MM.1S (cell line): ENCODE measurements at regions not wholly inside any gene's neighbourhood (a gene's known extent, or its start where the extent isn't known, plus 50 kb on each side); places are given as distances from the start of the nearest gene placed in this dataset.

Source experiments
- EZH2 ChIP-seq: fragments of 300-600 bp; sonication (generic); optimal IDR thresholded peaks from 2 replicates; pipeline ENCODE3; 2017; ENCODE audit warnings: low read depth, mild to moderate bottlenecking, antibody characterized with exemption, low read length, mixed read lengths
- EZH2phosphoT487 ChIP-seq: fragments of 300-600 bp; sonication (generic); IDR thresholded peaks from 2 replicates; pipeline ENCODE4 v1.6.1; 2018; ENCODE audit warnings: antibody characterized with exemption, low read length
- TF ChIP-seq, protein P1 (sequence below): fragments of 300-600 bp; sonication (generic); IDR thresholded peaks from 2 replicates; pipeline ENCODE4 v1.5.1; 2016; ENCODE audit warnings: antibody characterized with exemption, low read length, mixed read lengths

DNA sequence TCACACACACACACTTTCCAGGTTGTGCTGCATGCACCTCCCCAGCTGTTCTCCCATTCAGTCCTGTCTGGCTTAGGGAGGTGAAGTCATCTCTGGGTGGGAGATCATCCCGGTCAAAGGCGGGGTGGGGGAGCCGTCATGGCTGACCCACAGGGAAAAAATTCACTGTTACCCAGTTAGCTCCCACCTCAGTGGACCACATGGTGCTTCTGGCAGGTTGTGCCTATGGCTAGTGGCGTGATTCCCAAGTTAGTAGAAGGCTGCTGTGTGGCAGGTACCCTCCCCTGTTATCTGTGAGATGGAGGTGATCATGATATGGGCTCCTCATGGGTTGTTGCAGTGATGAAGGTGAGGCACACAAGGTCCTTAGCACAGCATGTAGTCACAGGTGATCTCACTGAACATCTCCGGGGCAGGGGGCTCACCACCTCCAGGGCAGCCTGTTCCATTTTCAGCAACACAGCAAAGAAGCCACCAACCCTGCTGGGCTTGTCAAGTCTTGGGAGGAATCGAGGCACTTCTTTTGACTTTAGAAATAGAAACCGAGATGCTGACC lies 154.9 kb upstream of the CCND2 start:
- TF ChIP-seq, protein P1, sequence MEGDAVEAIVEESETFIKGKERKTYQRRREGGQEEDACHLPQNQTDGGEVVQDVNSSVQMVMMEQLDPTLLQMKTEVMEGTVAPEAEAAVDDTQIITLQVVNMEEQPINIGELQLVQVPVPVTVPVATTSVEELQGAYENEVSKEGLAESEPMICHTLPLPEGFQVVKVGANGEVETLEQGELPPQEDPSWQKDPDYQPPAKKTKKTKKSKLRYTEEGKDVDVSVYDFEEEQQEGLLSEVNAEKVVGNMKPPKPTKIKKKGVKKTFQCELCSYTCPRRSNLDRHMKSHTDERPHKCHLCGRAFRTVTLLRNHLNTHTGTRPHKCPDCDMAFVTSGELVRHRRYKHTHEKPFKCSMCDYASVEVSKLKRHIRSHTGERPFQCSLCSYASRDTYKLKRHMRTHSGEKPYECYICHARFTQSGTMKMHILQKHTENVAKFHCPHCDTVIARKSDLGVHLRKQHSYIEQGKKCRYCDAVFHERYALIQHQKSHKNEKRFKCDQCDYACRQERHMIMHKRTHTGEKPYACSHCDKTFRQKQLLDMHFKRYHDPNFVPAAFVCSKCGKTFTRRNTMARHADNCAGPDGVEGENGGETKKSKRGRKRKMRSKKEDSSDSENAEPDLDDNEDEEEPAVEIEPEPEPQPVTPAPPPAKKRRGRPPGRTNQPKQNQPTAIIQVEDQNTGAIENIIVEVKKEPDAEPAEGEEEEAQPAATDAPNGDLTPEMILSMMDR = no peak
- TF ChIP-seq EZH2phosphoT487 = no peak
- no peak for TF ChIP-seq EZH2
